Upper lobe of left lung (tissue), 6 donors: ENCODE measurements at regions not wholly inside any gene's neighbourhood (a gene's known extent, or its start where the extent isn't known, plus 50 kb on each side); places are given as distances from the start of the nearest gene placed in this dataset.
A peak's percentile ranks its signal among the peaks of the same experiment; 100 is the strongest.

Experiments used
- ATAC-seq, 2 donors: fragments of 200-7000 bp; cut with Tn5 transposase; one replicate each; pipeline ENCODE4 v1.9.1; 2022; ENCODE audit warnings: mild to moderate bottlenecking in 2 of 2, moderate library complexity in 2 of 2; ENCODE audit not compliant: low FRiP score in 2 of 2
- DNase-seq, 2 donors: peaks; one replicate each; pipeline ENCODE4 v3.0.0-alpha.2; 2019 to 2020
- H3K27ac ChIP-seq, 4 donors: fragments of 200-600 bp; sonication (generic); one replicate each; pipeline ENCODE4 v1.5.1; 2016 to 2019
- H3K27me3 ChIP-seq, 4 donors: fragments of 200-600 bp; sonication (generic); one replicate each; pipeline ENCODE4 v1.5.1; 2017 to 2019
- H3K36me3 ChIP-seq, 4 donors: fragments of 200-600 bp; sonication (generic); one replicate each; pipeline ENCODE4 v1.5.1; 2016 to 2019
- H3K4me1 ChIP-seq, 4 donors: fragments of 200-600 bp; sonication (generic); one replicate each; pipeline ENCODE4 v1.5.1; 2018 to 2019
- H3K4me3 ChIP-seq, 4 donors: fragments of 200-600 bp; sonication (generic); one replicate each; pipeline ENCODE4 v1.5.1; 2017 to 2019; ENCODE audit warnings: mild to moderate bottlenecking in 2 of 4, moderate library complexity in 1 of 4
- H3K9me3 ChIP-seq, 4 donors: fragments of 200-600 bp; sonication (generic); one replicate each; pipeline ENCODE4 v1.5.1; 2018 to 2019
- CTCF ChIP-seq, 6 experiments: fragments of 450-650 bp in 4 of 6; fragments of 200-600 bp in 2 of 6; sonication (generic) in 2 of 6; IDR thresholded peaks; one replicate each; pipeline ENCODE4 v1.5.1; 2016 to 2019; ENCODE audit warnings: antibody characterized with exemption in 6 of 6
- EP300 ChIP-seq, 4 donors: sonication (generic); formaldehyde crosslinking; IDR thresholded peaks; one replicate each; pipeline ENCODE4 v1.5.1; 2017; ENCODE audit warnings: antibody characterized with exemption in 4 of 4, control low read depth in 2 of 4
- POLR2A ChIP-seq, 4 donors: fragments of 450-650 bp; IDR thresholded peaks; one replicate each; pipeline ENCODE4 v1.5.1; 2016 to 2017; ENCODE audit warnings: antibody characterized with exemption in 4 of 4, mild to moderate bottlenecking in 2 of 4
- POLR2AphosphoS5 ChIP-seq, 2 donors: sonication (generic); formaldehyde crosslinking; IDR thresholded peaks; one replicate each; pipeline ENCODE4 v1.5.1; 2017; ENCODE audit warnings: antibody characterized with exemption in 2 of 2
- WGBS, 2 donors: methylation state at CpG; one replicate each; pipeline ENCODE4 v1.1.5; 2017 to 2018; 5-methylcytosine and 5-hydroxymethylcytosine counted together
- donor health status: DM: no; HTN: no; CAD: no; lungs with moderate emphysema.
- donor health status: DM: no; HTN: yes; CAD: no; lungs with severe emphysema.

DNA sequence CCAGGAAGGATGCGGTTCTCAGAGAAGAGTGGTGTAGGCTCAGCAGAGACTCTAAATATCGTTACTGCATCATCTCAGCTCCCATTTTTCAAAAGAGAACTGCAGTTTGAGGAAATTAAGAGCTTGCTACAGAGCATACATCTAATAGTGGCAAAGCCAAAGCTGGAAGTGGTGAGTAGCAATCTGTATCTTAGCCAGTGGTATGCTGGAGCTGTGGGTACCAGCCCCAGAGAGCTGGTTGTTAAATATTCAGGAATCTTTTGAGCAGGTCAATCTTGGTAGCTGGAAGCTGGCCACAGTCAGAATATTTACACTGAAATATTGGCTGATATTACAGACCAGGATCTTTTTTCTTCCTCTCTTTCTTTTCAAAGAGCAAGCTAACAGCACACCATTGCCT lies 88.4 kb upstream of the STEAP1B start:
- WGBS, 2 donors: 76 to 94% methylated on average over 2 of the region's 2 CpGs
- H3K27ac ChIP-seq: peak overlapping the region; percentile 59 to 88 (median 76)

GRCh38 chr7:22587322-22587721 lies 87.3 kb upstream of the STEAP1B start:
- no peak overlapping the region for H3K4me3 ChIP-seq
- DNase-seq: no peak
- no peaks in the 10 kb centered on the region for H3K27me3 ChIP-seq
- H3K4me1 ChIP-seq: peaks cover 59 to 79% (median 73%) of the 10 kb centered on the region in 4 donors
- H3K27ac ChIP-seq: peak overlapping the region in 3 of 4 donors; percentile 58 to 88 (median 81)
- ATAC-seq: peak in 1 of 2 donors; percentile 28
- TF ChIP-seq EP300 (IDR thresholded peaks at IDR 0.05): no peak
- TF ChIP-seq POLR2AphosphoS5 (IDR thresholded peaks at IDR 0.05): no peak
- no peak for TF ChIP-seq POLR2A (IDR thresholded peaks at IDR 0.05)
- no peak for TF ChIP-seq CTCF (IDR thresholded peaks at IDR 0.05)
- WGBS, 2 donors: 49 to 52% methylated on average over 2 of the region's 2 CpGs
- no peaks in the 10 kb centered on the region for H3K36me3 ChIP-seq
- H3K9me3 ChIP-seq: no peaks in the 10 kb centered on the region

More for the DNA sequence above, 88.4 kb upstream of the STEAP1B start:
- ATAC-seq (no peak), DNase-seq (no peak)
- H3K4me1 ChIP-seq: peaks cover 57 to 75% (median 65%) of the 10 kb centered on the region in 4 donors
- TF ChIP-seq POLR2A (IDR thresholded peaks at IDR 0.05): no peak
- no peak for TF ChIP-seq POLR2AphosphoS5 (IDR thresholded peaks at IDR 0.05)
- no peak for TF ChIP-seq EP300 (IDR thresholded peaks at IDR 0.05)
- no peak for TF ChIP-seq CTCF (IDR thresholded peaks at IDR 0.05)
- no peaks in the 10 kb centered on the region for H3K9me3 ChIP-seq
- H3K4me3 ChIP-seq: no peak overlapping the region
- no peaks in the 10 kb centered on the region for H3K36me3 ChIP-seq
- no peaks in the 10 kb centered on the region for H3K27me3 ChIP-seq

DNA sequence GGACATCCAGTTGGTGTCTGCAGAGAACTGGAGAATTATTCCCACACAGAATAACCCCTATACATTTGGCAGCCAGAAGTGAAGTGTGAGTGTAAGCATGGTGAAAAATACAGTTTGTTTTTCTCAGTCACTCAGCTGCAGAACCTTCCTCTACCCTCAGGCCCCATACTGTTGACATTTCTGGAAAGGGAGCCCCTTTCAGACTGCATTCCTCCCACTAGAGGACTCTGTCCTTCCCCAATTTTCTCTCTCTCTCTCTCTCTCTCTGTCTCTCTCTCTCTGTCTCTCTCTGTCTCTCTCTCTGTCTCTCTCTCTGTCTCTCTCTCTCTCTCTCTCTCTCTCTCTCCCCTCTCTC lies 86.8 kb upstream of the STEAP1B start:
- ATAC-seq (no peak), DNase-seq (no peak)
- peak overlapping the region; percentile 58 to 88 (median 73) for H3K27ac ChIP-seq
- no peak overlapping the region for H3K4me3 ChIP-seq
- no peak for TF ChIP-seq POLR2A (IDR thresholded peaks at IDR 0.05)
- no peak for TF ChIP-seq POLR2AphosphoS5 (IDR thresholded peaks at IDR 0.05)
- peak in 2 of 6 experiments; percentile 16 to 27 for TF ChIP-seq CTCF (IDR thresholded peaks at IDR 0.05)
- no peaks in the 10 kb centered on the region for H3K36me3 ChIP-seq
- no peaks in the 10 kb centered on the region for H3K9me3 ChIP-seq
- H3K4me1 ChIP-seq: peaks cover 59 to 79% (median 73%) of the 10 kb centered on the region in 4 donors
- no peaks in the 10 kb centered on the region for H3K27me3 ChIP-seq

- H3K27ac ChIP-seq: peak overlapping the region; percentile 58 to 88 (median 73)
- WGBS, 2 donors: 59 to 64% methylated on average over 2 to 5 of the region's 5 CpGs
Measured at GRCh38 chr7:22586101-22586785, 86.3 kb upstream of the STEAP1B start.

More at GRCh38 chr7:22586101-22586785, 86.3 kb upstream of the STEAP1B start:
- TF ChIP-seq EP300 (IDR thresholded peaks at IDR 0.05) (peak; percentile 36 to 95 (median 73)), CTCF (IDR thresholded peaks at IDR 0.05) (no peak), POLR2A (IDR thresholded peaks at IDR 0.05) (no peak), POLR2AphosphoS5 (IDR thresholded peaks at IDR 0.05) (peak; percentile 51 to 64)
- ATAC-seq (no peak), DNase-seq (no peak)
- Histone ChIP-seq H3K4me3 (no peak overlapping the region), H3K9me3 (no peaks in the 10 kb centered on the region), H3K4me1 (peaks cover 59 to 78% (median 70%) of the 10 kb centered on the region in 4 donors), H3K27me3 (no peaks in the 10 kb centered on the region), H3K36me3 (no peaks in the 10 kb centered on the region)
